Gastroesophageal sphincter (tissue), 4 donors: ENCODE measurements at regions not wholly inside any gene's neighbourhood (a gene's known extent, or its start where the extent isn't known, plus 50 kb on each side); places are given as distances from the start of the nearest gene placed in this dataset.

Experiments
- ATAC-seq: fragments of 150-250 bp; one replicate; pipeline ENCODE4 v1.9.1; 2016; ENCODE audit warnings: mild to moderate bottlenecking, moderate library complexity
- H3K27ac ChIP-seq, 4 donors: fragments of 200-600 bp; sonication (generic) in 3 of 4; 1 replicate in 3 of 4; 2 replicates in 1 of 4; pipeline ENCODE4 v1.5.1; 2016 to 2019
- H3K27me3 ChIP-seq: fragments of 200-600 bp; sonication (generic); one replicate; pipeline ENCODE4 v1.5.1; 2019
- H3K36me3 ChIP-seq, 2 donors: fragments of 200-600 bp; sonication (generic); one replicate each; pipeline ENCODE4 v1.5.1; 2019; ENCODE audit warnings: control low read depth in 1 of 2
- H3K4me1 ChIP-seq, 3 donors: fragments of 200-600 bp; sonication (generic); 1 replicate in 2 of 3; 2 replicates in 1 of 3; pipeline ENCODE4 v1.5.1; 2016 to 2019; ENCODE audit warnings: control low read depth in 2 of 3
- H3K4me3 ChIP-seq, 2 donors: fragments of 200-600 bp; sonication (generic); one replicate each; pipeline ENCODE4 v1.5.1; 2019; ENCODE audit warnings: mild to moderate bottlenecking in 1 of 2, moderate library complexity in 1 of 2
- H3K9me3 ChIP-seq, 3 donors: fragments of 200-600 bp; sonication (generic); one replicate each; pipeline ENCODE4 v1.5.1; 2017 to 2019; ENCODE audit warnings: control low read depth in 2 of 3
- EP300 ChIP-seq: sonication (generic); formaldehyde crosslinking; IDR thresholded peaks from one replicate; pipeline ENCODE4 v1.6.1; 2017; ENCODE audit warnings: antibody characterized with exemption, mild to moderate bottlenecking
- POLR2A ChIP-seq, 2 donors: fragments of 450-650 bp; IDR thresholded peaks; one replicate each; pipeline ENCODE4 v1.6.1; 2017; ENCODE audit warnings: antibody characterized with exemption in 2 of 2, mild to moderate bottlenecking in 2 of 2, moderate library complexity in 1 of 2
- POLR2AphosphoS5 ChIP-seq: sonication (generic); formaldehyde crosslinking; IDR thresholded peaks from one replicate; pipeline ENCODE4 v1.6.1; 2017; ENCODE audit warnings: antibody characterized with exemption
- whole genome bisulfite sequencing, 2 donors: methylation state at CpG; one replicate each; pipeline ENCODE4 v1.1.5; 2018; ENCODE audit warnings: low coverage in 1 of 2; 5-methylcytosine and 5-hydroxymethylcytosine counted together
- TF ChIP-seq, protein P1 (sequence below), 4 experiments: fragments of 200-600 bp in 2 of 4; fragments of 450-650 bp in 2 of 4; sonication (generic) in 1 of 4; IDR thresholded peaks; one replicate each; pipeline ENCODE4 v1.5.1; 2017 to 2019; ENCODE audit warnings: antibody characterized with exemption in 4 of 4, mild to moderate bottlenecking in 2 of 4, moderate library complexity in 2 of 4

DNA sequence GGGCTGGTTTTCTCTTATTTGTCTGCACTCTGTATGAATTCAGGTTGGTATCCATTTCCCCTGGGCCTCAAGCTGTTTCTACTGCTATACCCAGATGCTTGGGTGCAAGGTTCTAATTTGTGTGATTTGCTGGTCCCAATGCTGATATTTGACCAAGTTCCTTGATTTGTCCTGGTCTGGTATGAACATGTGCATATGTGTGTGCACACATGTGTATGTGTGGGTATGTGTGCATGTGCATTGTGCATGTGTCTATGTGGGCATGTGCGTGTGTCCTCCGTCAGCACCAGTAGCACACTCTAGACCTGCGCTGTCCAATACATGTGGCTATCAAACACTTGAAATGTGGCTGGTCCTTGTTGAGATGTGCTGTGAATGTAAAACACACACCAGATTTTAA is 102.4 kb upstream of the TSPAN2 start:
- H3K27me3 ChIP-seq, result no peaks in the 10 kb centered on the region
- no peak for TF ChIP-seq EP300
- TF ChIP-seq, protein P1, sequence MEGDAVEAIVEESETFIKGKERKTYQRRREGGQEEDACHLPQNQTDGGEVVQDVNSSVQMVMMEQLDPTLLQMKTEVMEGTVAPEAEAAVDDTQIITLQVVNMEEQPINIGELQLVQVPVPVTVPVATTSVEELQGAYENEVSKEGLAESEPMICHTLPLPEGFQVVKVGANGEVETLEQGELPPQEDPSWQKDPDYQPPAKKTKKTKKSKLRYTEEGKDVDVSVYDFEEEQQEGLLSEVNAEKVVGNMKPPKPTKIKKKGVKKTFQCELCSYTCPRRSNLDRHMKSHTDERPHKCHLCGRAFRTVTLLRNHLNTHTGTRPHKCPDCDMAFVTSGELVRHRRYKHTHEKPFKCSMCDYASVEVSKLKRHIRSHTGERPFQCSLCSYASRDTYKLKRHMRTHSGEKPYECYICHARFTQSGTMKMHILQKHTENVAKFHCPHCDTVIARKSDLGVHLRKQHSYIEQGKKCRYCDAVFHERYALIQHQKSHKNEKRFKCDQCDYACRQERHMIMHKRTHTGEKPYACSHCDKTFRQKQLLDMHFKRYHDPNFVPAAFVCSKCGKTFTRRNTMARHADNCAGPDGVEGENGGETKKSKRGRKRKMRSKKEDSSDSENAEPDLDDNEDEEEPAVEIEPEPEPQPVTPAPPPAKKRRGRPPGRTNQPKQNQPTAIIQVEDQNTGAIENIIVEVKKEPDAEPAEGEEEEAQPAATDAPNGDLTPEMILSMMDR (IDR thresholded peaks at IDR 0.05), result no peak
- TF ChIP-seq POLR2A (IDR thresholded peaks at IDR 0.05), result no peak
- TF ChIP-seq POLR2AphosphoS5, result no peak
- H3K9me3 ChIP-seq, result no peaks in the 10 kb centered on the region
- no peak overlapping the region for H3K27ac ChIP-seq
- H3K4me3 ChIP-seq, result no peak overlapping the region
- WGBS, 2 donors, result 100% methylated on average over 2 to 3 of the region's 3 CpGs
- no peak for ATAC-seq
- H3K4me1 ChIP-seq, result no peaks in the 10 kb centered on the region
- H3K36me3 ChIP-seq, result no peaks in the 10 kb centered on the region

DNA sequence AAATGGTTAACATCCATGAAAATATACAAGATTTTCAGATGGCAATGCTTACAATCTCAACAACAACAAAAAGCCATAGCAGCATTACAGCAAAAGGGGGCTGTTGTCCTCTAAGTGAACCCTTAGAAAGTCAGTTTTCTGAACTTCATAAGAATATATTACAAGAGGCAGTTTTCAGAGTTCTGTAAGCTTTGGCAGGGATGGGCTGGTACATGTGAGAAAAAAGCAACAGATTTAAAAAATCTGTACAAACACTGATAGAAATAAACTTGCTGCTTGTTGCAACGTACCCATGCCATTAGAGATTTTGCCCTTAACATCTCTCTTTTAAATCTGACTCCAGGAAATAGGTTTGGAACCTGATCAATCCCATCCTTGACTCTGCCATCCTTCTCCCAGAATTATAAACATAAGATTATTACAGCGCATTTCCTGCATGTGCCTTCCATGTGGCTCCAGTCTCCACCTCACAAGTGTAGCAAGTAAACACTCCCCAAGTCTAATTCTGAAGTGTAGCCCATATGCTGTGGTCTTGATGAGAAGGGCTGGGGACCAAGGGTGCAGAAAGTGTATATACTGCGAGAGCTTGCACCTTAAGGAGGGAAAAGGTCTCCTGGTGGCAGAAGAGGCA is 101.4 kb upstream of the TSPAN2 start:
- no peaks in the 10 kb centered on the region for H3K27me3 ChIP-seq
- no peak for ATAC-seq
- WGBS, 2 donors, result 63 to 83% methylated on average over 3 of the region's 3 CpGs
- TF ChIP-seq, protein P1 (IDR thresholded peaks at IDR 0.05), result no peak
- TF ChIP-seq POLR2AphosphoS5 (no peak), EP300 (no peak), POLR2A (IDR thresholded peaks at IDR 0.05) (no peak)
- H3K27ac ChIP-seq, result peak overlapping the region in 1 of 4 donors; percentile 4
- no peaks in the 10 kb centered on the region for H3K4me1 ChIP-seq
- no peak overlapping the region for H3K4me3 ChIP-seq
- no peaks in the 10 kb centered on the region for H3K9me3 ChIP-seq
- H3K36me3 ChIP-seq, result no peaks in the 10 kb centered on the region

DNA sequence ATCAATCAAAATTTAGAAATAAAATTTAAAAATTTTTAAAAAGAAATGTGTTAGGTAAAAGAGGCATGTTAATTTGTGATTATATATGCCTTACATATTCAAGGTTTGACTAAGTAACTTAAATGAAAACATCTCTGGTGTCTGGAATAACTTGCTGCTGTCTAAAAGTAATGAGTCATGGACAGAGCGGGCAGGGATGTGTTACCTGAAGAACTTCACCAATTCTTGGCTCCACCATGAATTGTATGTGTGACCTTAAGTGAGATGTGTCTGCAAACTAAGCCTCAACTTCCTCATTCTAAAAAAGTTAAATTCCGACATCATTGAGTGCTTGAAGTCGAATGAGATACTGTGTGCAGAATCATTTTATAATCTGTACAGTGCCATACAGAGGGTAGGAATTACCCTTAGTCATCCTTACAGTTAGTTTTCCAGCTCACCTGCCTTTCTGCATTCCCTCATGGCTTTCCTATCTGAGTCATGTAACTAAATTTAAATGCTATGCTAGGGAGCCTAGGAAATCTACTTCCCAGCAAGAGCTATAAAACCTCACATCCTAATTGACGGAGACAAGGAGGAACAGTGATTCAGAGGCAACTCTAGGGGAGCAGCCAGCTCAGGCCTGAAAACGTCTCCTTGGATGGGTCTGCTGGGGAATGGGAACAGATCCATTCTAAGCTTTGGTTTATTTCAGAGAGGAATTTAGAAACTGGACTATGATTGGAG is 100.7 kb upstream of the TSPAN2 start:
- peak; percentile 18 for ATAC-seq
- H3K4me1 ChIP-seq, result no peaks in the 10 kb centered on the region
- H3K36me3 ChIP-seq, result no peaks in the 10 kb centered on the region
- H3K9me3 ChIP-seq, result no peaks in the 10 kb centered on the region
- peak overlapping the region in 1 of 4 donors; percentile 4 for H3K27ac ChIP-seq
- no peak overlapping the region for H3K4me3 ChIP-seq
- no peaks in the 10 kb centered on the region for H3K27me3 ChIP-seq
- WGBS, 2 donors, result 37 to 69% methylated on average over 4 to 5 of the region's 5 CpGs
- TF ChIP-seq, protein P1 (IDR thresholded peaks at IDR 0.05), result no peak
- TF ChIP-seq POLR2A (IDR thresholded peaks at IDR 0.05) (no peak), POLR2AphosphoS5 (peak; percentile 43), EP300 (no peak)

DNA sequence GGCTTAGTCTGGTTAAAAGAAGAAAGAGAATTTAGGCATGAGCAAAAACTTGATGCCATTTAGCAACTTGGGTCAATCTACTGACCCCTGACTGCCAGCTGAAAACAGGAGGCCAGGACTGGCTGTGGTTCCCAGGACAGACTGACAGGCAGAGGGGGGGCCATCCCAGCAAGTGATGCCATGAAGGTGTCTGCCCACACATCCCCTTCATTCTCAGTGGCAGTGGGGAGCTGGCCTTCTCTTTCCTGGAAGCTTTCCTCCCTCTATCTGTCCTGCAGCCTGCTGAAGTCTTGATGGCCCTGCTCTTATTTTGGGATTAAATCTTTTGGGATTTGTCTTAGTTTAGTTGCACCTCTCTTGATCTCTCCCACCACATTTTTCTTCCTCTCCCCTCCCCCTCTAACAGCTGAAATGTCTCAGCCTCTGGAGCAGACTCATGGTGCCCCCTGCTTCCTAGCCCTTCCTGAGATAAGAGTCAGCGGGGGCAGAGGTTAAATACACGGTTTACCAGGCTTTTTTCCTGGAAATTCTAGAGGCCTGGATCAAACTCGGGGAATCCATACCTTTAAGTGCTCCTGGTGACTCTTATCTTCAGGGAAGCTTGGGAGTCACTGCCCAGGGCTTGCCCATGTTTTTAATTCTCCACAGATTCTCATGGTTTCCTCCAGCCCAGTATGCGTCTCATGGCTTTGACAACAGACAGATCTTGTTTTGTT is 99.5 kb upstream of the TSPAN2 start:
- Histone ChIP-seq H3K36me3 (no peaks in the 10 kb centered on the region), H3K27me3 (no peaks in the 10 kb centered on the region), H3K9me3 (no peaks in the 10 kb centered on the region), H3K27ac (no peak overlapping the region), H3K4me1 (peaks cover 0 to 10% (median 0%) of the 10 kb centered on the region in 3 donors), H3K4me3 (no peak overlapping the region)
- WGBS, 2 donors, result 79 to 80% methylated on average over 1 to 4 of the region's 4 CpGs
- no peak for ATAC-seq
- TF ChIP-seq POLR2AphosphoS5 (no peak), EP300 (no peak), POLR2A (IDR thresholded peaks at IDR 0.05) (no peak)
- TF ChIP-seq, protein P1 (IDR thresholded peaks at IDR 0.05), result no peak
